ENCODE measurements at regions not wholly inside any gene's neighbourhood (a gene's known extent, or its start where the extent isn't known, plus 50 kb on each side); places are given as distances from the start of the nearest gene placed in this dataset.

DNA sequence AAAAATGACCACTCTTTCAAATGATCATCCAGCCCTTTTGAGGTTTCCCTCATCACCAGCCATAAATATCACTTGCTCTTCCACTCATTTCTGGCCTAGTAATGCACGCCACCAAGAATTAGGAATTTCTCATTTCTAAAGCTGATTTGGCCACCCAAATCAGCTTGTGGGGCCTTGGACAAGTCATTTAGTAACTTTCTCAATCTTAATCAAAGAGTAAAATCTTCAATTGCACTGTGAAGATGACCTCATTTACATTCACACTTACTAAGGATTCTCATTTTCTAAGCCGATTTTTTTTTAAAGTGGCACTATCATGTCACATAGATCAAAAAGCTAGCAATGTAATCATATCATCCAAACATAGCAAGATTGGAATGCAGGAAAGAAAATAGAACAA is 150.0 kb upstream of the HHIP start:
- BruUV-seq (replicated peaks), result no TSS peak
- H2AFZ ChIP-seq (ENCODE audit: low read depth, low read length), result no peak overlapping the region
- H3K4me2 ChIP-seq (ENCODE audit: insufficient read depth, low read length), result no peak overlapping the region
- DNase-seq (ENCODE audit: extremely low read depth in 1 of 4, low spot score in 3 of 4) (no peak), FAIRE-seq (no peak), ATAC-seq (no peak)
- H3K4me3 ChIP-seq, result no peak overlapping the region
- H3K27ac ChIP-seq (ENCODE audit: extremely low read depth, low read depth, low read length), result no peak overlapping the region
- no peaks in the 10 kb centered on the region for H3K27me3 ChIP-seq (ENCODE audit: control insufficient read depth in 2 of 2, insufficient read depth in 2 of 2, low read length in 2 of 2)
- CTCF ChIA-PET (ENCODE audit: low intra/inter-chr PET ratio), result no interaction called here
- 0% methylated on average over 2 of the region's 2 CpGs for WGBS (ENCODE audit: insufficient coverage, low coverage, missing lambda C conversion rate)
- intact Hi-C loops (cut with micrococcal nuclease), result no loop called here
- no peaks in the 10 kb centered on the region for H3K36me3 ChIP-seq (ENCODE audit: control insufficient read depth, insufficient read depth, low read length)
- no peaks in the 10 kb centered on the region for H3K9me1 ChIP-seq (ENCODE audit: control insufficient read depth, insufficient read depth, low read length)
- no peaks in the 10 kb centered on the region for H3K4me1 ChIP-seq (replicated peaks in 1 of 2; ENCODE audit: control insufficient read depth in 2 of 2, insufficient read depth in 2 of 2, low read length in 2 of 2)
- no peak overlapping the region for H3K9ac ChIP-seq (ENCODE audit: insufficient read depth in 1 of 2, low read depth in 2 of 2, low read length in 2 of 2)
- H3K9me3 ChIP-seq (replicated peaks; ENCODE audit: control insufficient read depth, insufficient read depth, low read depth, low read length), result no peaks in the 10 kb centered on the region
- no peaks in the 10 kb centered on the region for H3K79me2 ChIP-seq (ENCODE audit: control insufficient read depth, insufficient read depth, low read length)
- POLR2A ChIA-PET, result no interaction called here
- TF ChIP-seq, protein P1, sequence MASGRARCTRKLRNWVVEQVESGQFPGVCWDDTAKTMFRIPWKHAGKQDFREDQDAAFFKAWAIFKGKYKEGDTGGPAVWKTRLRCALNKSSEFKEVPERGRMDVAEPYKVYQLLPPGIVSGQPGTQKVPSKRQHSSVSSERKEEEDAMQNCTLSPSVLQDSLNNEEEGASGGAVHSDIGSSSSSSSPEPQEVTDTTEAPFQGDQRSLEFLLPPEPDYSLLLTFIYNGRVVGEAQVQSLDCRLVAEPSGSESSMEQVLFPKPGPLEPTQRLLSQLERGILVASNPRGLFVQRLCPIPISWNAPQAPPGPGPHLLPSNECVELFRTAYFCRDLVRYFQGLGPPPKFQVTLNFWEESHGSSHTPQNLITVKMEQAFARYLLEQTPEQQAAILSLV (tag; IDR thresholded peaks at IDR 0.05), result no peak
- TF ChIP-seq, protein P2, sequence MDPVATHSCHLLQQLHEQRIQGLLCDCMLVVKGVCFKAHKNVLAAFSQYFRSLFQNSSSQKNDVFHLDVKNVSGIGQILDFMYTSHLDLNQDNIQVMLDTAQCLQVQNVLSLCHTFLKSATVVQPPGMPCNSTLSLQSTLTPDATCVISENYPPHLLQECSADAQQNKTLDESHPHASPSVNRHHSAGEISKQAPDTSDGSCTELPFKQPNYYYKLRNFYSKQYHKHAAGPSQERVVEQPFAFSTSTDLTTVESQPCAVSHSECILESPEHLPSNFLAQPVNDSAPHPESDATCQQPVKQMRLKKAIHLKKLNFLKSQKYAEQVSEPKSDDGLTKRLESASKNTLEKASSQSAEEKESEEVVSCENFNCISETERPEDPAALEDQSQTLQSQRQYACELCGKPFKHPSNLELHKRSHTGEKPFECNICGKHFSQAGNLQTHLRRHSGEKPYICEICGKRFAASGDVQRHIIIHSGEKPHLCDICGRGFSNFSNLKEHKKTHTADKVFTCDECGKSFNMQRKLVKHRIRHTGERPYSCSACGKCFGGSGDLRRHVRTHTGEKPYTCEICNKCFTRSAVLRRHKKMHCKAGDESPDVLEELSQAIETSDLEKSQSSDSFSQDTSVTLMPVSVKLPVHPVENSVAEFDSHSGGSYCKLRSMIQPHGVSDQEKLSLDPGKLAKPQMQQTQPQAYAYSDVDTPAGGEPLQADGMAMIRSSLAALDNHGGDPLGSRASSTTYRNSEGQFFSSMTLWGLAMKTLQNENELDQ (CRISPR knock-in tag; IDR thresholded peaks at IDR 0.05; ENCODE audit: borderline replicate concordance), result no peak
- no peak for TF ChIP-seq MEF2D (tag; conservative IDR thresholded peaks at IDR 0.05; ENCODE audit: low read depth)
- TF ChIP-seq POLR2AphosphoS2 (IDR thresholded peaks at IDR 0.05; ENCODE audit: low read length), result no peak
- no peak for TF ChIP-seq CBFA2T2 (conservative IDR thresholded peaks at IDR 0.05)
- no peak for TF ChIP-seq SAFB2 (IDR thresholded peaks at IDR 0.05; ENCODE audit: borderline replicate concordance, low read depth, low read length, severe bottlenecking)
- no peak for TF ChIP-seq SAFB (IDR thresholded peaks at IDR 0.05; ENCODE audit: borderline replicate concordance, low read depth, low read length)
- no peak for TF ChIP-seq HDAC8 (tag; IDR thresholded peaks at IDR 0.05)
- TF ChIP-seq, protein P3, sequence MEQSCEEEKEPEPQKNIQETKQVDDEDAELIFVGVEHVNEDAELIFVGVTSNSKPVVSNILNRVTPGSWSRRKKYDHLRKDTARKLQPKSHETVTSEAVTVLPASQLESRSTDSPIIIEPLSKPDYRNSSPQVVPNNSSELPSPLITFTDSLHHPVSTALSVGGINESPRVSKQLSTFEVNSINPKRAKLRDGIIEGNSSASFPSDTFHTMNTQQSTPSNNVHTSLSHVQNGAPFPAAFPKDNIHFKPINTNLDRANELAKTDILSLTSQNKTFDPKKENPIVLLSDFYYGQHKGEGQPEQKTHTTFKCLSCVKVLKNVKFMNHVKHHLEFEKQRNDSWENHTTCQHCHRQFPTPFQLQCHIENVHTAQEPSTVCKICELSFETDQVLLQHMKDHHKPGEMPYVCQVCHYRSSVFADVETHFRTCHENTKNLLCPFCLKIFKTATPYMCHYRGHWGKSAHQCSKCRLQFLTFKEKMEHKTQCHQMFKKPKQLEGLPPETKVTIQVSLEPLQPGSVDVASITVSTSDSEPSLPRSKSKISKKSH (CRISPR knock-in tag; IDR thresholded peaks at IDR 0.05), result no peak
- no peak for TF ChIP-seq KLF10 (CRISPR knock-in tag; IDR thresholded peaks at IDR 0.05)
- TF ChIP-seq POLR2B (IDR thresholded peaks at IDR 0.05; ENCODE audit: low read depth, partially characterized antibody), result no peak
- no peak for TF ChIP-seq TGIF2 (CRISPR knock-in tag; IDR thresholded peaks at IDR 0.05)
- TF ChIP-seq MYNN (IDR thresholded peaks at IDR 0.05), result no peak
- TF ChIP-seq MYNN (CRISPR knock-in tag; IDR thresholded peaks at IDR 0.05), result no peak
- TF ChIP-seq, protein P4, sequence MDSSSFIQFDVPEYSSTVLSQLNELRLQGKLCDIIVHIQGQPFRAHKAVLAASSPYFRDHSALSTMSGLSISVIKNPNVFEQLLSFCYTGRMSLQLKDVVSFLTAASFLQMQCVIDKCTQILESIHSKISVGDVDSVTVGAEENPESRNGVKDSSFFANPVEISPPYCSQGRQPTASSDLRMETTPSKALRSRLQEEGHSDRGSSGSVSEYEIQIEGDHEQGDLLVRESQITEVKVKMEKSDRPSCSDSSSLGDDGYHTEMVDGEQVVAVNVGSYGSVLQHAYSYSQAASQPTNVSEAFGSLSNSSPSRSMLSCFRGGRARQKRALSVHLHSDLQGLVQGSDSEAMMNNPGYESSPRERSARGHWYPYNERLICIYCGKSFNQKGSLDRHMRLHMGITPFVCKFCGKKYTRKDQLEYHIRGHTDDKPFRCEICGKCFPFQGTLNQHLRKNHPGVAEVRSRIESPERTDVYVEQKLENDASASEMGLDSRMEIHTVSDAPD (CRISPR knock-in tag; IDR thresholded peaks at IDR 0.05), result no peak
- TF ChIP-seq NONO (IDR thresholded peaks at IDR 0.05; ENCODE audit: low read depth in 2 of 2, low read length in 1 of 2), result no peak
- TF ChIP-seq MAFF (IDR thresholded peaks at IDR 0.05; ENCODE audit: low read length), result no peak
- H4K20me1 ChIP-seq (replicated peaks; ENCODE audit: control insufficient read depth, insufficient read depth, low read length), result no peaks in the 10 kb centered on the region
- in situ Hi-C loops (cut with MboI), result no loop called here
